Activated CD4-positive, alpha-beta memory T cell treated with anti-CD3 and anti-CD28 coated beads, Interleukin-2, amount 10 ng/mL, durations not matched to agents 7 days and 5 days (primary cell): ENCODE measurements at regions not wholly inside any gene's neighbourhood (a gene's known extent, or its start where the extent isn't known, plus 50 kb on each side); places are given as distances from the start of the nearest gene placed in this dataset.
"Not testable (repeated sequence)": the region's sequence is repeated elsewhere in the genome, so short reads cannot be mapped to it uniquely, and the experiment has no call there.

ENCODE experiments used
- CTCF ChIA-PET: fragments of 350-600 bp; sonication (Branson Sonifier 250); formaldehyde crosslinking; loops from one replicate; lab custom pipeline; 2021; ENCODE audit warnings: antibody characterized with exemption, inconsistent platforms; lab: Charles Lee
- POLR2A ChIA-PET: fragments of 350-600 bp; sonication (Branson Sonifier 250); formaldehyde crosslinking; loops from one replicate; lab custom pipeline; 2021; ENCODE audit warnings: antibody characterized with exemption; lab: Charles Lee
- DNase-seq: peaks from one replicate; pipeline ENCODE4 v3.0.0-alpha.2; 2020
- H3K27ac Mint-ChIP-seq: one replicate; pipeline ENCODE4 v1.8.0; 2021; ENCODE audit warnings: mild to moderate bottlenecking, mixed read lengths
- H3K27me3 Mint-ChIP-seq: one replicate; pipeline ENCODE4 v1.8.0; 2021; ENCODE audit warnings: mixed read lengths
- H3K36me3 Mint-ChIP-seq: one replicate; pipeline ENCODE4 v1.8.0; 2021; ENCODE audit warnings: low read depth, mixed read lengths
- H3K4me1 Mint-ChIP-seq: one replicate; pipeline ENCODE4 v1.8.0; 2021; ENCODE audit warnings: mixed read lengths
- H3K4me3 Mint-ChIP-seq: one replicate; pipeline ENCODE4 v1.8.0; 2021; ENCODE audit warnings: mild to moderate bottlenecking, mixed read lengths
- H3K9me3 Mint-ChIP-seq: one replicate; pipeline ENCODE4 v1.8.0; 2021; ENCODE audit warnings: mixed read lengths

DNA sequence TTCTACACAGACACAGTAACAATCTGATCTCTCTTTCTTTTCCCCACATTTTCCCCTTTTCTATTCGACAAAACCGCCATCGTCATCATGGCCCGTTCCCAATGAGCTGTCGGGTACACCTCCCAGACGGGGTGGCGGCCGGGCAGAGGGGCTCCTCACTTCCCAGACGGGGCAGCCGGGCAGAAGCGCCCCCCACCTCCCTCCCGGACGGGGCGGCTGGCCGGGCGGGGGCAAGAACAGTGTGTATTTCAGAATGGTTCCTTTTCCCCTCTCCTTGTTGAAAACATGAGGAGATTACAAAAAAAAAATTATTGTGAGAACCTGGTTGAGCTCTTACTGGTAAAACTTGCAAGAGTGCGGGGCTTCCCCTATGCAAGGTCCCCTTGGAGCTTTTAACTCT lies 178.0 kb upstream of the GALNT15 start:
- H3K27me3 Mint-ChIP-seq, H3K36me3 Mint-ChIP-seq, H3K4me1 Mint-ChIP-seq, POLR2A ChIA-PET, H3K4me3 Mint-ChIP-seq, H3K27ac Mint-ChIP-seq, DNase-seq, H3K9me3 Mint-ChIP-seq: not testable (repeated sequence)
- CTCF ChIA-PET, result interaction anchor here (1.3 kb wide), 1 partner anchor 10 kb away, joined by 3 read pairs; no protein-coding TSS in a partner anchor

DNA sequence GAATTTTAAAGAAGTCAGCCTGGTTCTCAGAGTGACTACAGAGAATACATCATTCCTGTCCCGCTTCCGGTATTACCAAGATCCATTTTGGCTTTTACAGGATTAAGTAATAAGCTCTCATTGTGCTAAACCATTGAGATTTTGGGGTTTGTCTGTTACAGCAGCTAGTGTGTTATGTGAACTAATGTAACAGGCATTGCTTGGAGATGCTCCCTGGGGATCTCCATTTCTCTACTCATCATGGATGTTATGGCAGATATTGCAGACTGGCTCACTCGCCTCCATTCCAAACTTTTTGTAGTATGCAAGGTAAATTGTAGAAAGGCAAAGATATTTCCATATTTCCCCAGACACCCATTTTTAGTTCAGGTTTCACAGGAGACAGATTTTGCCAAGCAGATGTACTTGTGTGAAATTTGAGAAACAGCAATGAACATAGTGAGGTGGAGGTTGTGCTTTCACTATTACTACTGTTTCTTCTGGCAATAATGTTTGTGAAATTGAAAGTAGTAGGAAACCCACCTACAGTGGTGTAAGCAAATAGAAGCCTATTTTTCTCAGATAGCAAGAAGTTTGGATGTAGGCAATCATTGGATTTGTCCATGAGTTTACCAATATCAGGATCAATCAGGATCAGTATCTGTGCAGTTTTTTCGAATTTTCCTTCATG lies 177.1 kb upstream of the GALNT15 start:
- Mint-ChIP-seq H3K27me3 (peaks cover 1% of the 10 kb centered on the region), H3K36me3 (no peaks in the 10 kb centered on the region), H3K9me3 (peaks cover 4% of the 10 kb centered on the region), H3K4me3 (no peak overlapping the region), H3K4me1 (peaks cover 3% of the 10 kb centered on the region), H3K27ac (no peak overlapping the region)
- no peak for DNase-seq
- ChIA-PET CTCF (interaction anchor here (1.3 kb wide), 1 partner anchor 9 kb away, joined by 3 read pairs; no protein-coding TSS in a partner anchor), POLR2A (no interaction called here)

DNA sequence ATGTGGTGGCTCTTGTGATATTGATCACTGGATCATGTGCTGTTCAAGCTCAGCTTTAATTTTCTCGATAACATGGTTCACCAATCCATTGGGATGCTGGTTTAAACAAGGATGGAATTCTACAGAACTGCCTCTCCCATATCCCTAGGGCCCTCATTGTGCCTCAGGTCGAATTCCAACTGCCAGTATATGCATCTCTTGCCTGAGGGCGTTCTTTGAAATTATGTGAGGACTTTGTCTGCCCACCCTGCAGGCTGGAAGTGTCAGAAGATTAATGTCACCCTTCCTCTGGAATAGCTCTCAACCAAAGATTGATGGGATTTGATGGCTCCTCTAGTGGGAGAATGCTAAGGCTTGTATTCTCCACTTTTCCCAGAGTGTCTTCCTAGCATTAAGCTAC lies 175.6 kb upstream of the GALNT15 start:
- Mint-ChIP-seq H3K27me3 (no peaks in the 10 kb centered on the region), H3K27ac (no peak overlapping the region), H3K9me3 (peaks cover 4% of the 10 kb centered on the region), H3K4me1 (peaks cover 3% of the 10 kb centered on the region), H3K36me3 (no peaks in the 10 kb centered on the region), H3K4me3 (no peak overlapping the region)
- DNase-seq, result no peak
- ChIA-PET CTCF (no interaction called here), POLR2A (no interaction called here)

DNA sequence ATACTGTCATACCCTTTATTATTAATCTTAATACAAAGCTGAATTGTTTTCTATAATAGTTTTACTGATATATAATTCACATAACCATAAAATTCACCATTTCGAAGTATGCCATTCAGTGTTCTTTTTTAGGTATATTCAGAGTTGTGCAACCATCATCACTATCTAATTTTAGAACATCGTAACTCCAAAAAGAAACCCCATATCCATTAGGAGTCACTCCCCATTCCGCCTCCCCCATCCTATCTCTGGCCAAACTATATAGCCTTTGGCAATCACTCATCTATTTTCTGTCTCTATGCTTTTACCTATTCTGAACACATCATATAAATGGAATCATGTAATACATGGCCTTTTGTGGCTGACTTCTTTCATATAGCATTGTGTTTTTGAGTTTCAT lies 169.7 kb upstream of the GALNT15 start:
- DNase-seq, result no peak
- Mint-ChIP-seq H3K27me3 (peaks cover 2% of the 10 kb centered on the region), H3K36me3 (no peaks in the 10 kb centered on the region), H3K9me3 (peaks cover 9% of the 10 kb centered on the region), H3K27ac (no peak overlapping the region), H3K4me1 (no peaks in the 10 kb centered on the region), H3K4me3 (no peak overlapping the region)
- POLR2A ChIA-PET, result no interaction called here
- CTCF ChIA-PET, result no interaction called here

DNA sequence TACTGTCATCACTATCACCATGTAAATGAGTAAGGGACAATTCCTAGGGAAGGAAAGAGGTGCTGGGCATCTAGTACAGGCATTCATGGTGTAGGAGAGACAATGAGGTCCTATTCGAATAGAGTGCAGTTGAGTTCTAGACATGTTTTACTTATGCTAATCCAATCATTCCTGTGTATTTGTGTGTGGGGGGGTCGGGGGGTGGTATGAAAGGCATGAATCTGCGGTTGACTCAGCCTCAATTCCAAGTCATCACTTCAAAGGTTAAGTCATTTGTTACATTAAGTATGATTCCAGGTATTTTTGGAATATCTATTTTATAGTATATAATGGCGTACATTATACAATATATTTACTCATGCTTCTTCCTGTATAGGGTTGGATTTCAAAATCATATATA lies 163.1 kb upstream of the GALNT15 start:
- ChIA-PET CTCF (no interaction called here), POLR2A (no interaction called here)
- no peaks in the 10 kb centered on the region for H3K36me3 Mint-ChIP-seq
- H3K9me3 Mint-ChIP-seq, result peaks cover 5% of the 10 kb centered on the region
- H3K4me1 Mint-ChIP-seq, result no peaks in the 10 kb centered on the region
- H3K27ac Mint-ChIP-seq, result no peak overlapping the region
- H3K4me3 Mint-ChIP-seq, result no peak overlapping the region
- DNase-seq, result no peak
- no peaks in the 10 kb centered on the region for H3K27me3 Mint-ChIP-seq

DNA sequence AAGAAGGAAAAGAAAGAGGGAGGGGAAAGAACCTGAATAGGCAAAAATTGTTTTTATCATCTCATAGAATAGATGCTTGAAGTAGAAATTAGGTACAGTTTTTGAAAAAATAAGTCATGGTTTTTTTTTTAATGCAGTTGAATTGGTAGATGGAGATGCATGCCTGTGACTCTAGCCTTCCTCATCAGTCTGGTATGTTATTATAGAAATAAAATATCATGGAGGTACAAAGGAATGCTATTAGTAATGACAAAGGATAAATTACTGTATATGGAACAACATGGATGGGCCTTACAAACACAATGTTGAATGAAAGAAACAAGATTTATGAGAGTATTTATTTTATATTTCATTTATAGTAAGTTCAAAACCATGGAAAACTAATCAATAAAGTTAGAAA lies 162.4 kb upstream of the GALNT15 start:
- CTCF ChIA-PET, result no interaction called here

DNA sequence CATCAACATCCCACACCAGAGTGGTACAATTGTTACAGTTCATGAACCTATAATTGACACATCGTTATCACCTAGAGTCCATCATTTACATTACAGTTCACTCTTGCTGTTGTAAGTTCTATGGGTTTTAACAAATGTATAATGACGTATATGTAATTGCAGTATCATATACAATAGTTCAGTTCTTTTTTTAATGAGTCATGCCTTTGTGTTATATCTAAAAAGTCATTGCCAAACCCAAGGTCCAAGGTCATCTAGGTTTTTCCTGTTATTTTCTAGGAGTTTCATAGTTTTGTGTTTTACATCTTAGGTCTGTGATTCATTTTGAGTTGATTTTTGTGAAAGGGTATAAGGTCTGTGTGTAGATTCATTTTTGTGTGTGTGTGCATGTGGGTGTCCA lies 160.9 kb upstream of the GALNT15 start:
- Mint-ChIP-seq H3K4me1 (no peaks in the 10 kb centered on the region), H3K36me3 (no peaks in the 10 kb centered on the region), H3K9me3 (no peaks in the 10 kb centered on the region), H3K4me3 (no peak overlapping the region), H3K27me3 (no peaks in the 10 kb centered on the region), H3K27ac (no peak overlapping the region)
- ChIA-PET CTCF (no interaction called here), POLR2A (no interaction called here)
- DNase-seq, result no peak

More for the DNA sequence above, 162.4 kb upstream of the GALNT15 start:
- no peaks in the 10 kb centered on the region for H3K27me3 Mint-ChIP-seq
- no peaks in the 10 kb centered on the region for H3K4me1 Mint-ChIP-seq
- H3K4me3 Mint-ChIP-seq, result no peak overlapping the region
- no peak for DNase-seq
- no peaks in the 10 kb centered on the region for H3K36me3 Mint-ChIP-seq
- peaks cover 2% of the 10 kb centered on the region for H3K9me3 Mint-ChIP-seq
- POLR2A ChIA-PET, result no interaction called here
- H3K27ac Mint-ChIP-seq, result no peak overlapping the region

DNA sequence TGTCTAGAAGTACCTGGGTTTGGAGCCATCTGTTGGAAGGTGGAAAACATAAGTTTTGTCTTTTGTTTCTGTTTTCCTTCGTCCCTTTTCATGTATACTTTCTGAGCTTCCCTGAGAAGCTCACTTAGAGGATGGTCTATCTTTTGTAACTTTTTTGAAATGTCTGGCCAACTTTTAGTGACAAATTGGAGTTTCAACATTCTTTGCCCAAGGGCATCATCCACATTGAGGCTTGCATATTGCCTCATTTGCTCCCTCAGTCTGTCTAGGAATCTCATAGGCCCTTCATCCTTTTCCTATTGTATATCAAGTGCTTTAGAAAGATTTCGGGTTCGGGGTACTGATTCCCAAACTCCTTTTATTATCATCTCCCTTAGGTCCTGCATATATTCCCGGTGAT lies 152.7 kb upstream of the GALNT15 start:
- H3K27ac Mint-ChIP-seq, H3K36me3 Mint-ChIP-seq, H3K9me3 Mint-ChIP-seq, POLR2A ChIA-PET, CTCF ChIA-PET, DNase-seq, H3K4me1 Mint-ChIP-seq, H3K27me3 Mint-ChIP-seq, H3K4me3 Mint-ChIP-seq: not testable (repeated sequence)

DNA sequence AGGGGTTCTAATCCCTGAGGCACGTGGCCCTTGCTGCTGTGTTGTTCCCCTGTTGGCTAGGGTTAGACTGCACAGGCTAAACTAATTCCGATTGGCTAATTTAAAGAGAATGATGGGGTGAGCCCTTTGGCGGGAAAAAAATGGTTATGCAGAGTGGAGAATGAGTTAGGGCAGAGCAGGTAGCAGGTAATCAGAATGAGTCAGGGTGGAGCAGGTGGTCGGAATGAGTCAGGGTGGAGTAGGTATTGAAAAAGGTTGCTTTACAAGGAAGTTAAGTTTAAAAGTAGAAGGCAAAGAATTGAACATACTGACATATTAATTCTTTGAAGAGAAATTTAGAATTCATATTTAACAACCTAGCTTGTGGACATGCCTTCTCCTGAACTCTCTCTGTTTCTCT lies 150.6 kb upstream of the GALNT15 start:
- DNase-seq, H3K4me3 Mint-ChIP-seq, H3K27ac Mint-ChIP-seq, H3K36me3 Mint-ChIP-seq, H3K9me3 Mint-ChIP-seq, H3K4me1 Mint-ChIP-seq, CTCF ChIA-PET, POLR2A ChIA-PET: not testable (repeated sequence)
- peaks cover 15% of the 10 kb centered on the region for H3K27me3 Mint-ChIP-seq

DNA sequence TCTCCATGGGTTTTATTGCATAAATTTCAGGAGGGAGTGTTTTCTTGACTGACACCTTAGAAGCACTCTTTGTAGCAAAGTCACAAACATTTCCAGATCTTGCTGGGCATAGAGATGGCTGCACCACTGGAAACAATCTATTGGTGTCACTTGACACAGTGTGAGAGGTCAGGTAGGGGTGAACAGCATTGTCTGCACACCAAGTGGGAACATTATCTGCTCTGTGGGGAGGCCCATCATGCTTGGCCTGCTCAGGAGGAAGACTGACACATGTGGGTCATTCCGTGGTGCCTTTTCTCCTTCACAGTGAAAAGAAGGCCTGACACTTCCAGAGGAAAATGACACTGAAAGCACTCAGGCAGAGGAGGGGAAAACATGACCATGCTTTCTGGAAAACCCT lies 149.9 kb upstream of the GALNT15 start:
- Mint-ChIP-seq H3K9me3 (no peaks in the 10 kb centered on the region), H3K36me3 (no peaks in the 10 kb centered on the region), H3K4me1 (no peaks in the 10 kb centered on the region), H3K27me3 (peaks cover 15% of the 10 kb centered on the region), H3K4me3 (no peak overlapping the region), H3K27ac (no peak overlapping the region)
- ChIA-PET POLR2A (no interaction called here), CTCF (no interaction called here)
- DNase-seq, result no peak

DNA sequence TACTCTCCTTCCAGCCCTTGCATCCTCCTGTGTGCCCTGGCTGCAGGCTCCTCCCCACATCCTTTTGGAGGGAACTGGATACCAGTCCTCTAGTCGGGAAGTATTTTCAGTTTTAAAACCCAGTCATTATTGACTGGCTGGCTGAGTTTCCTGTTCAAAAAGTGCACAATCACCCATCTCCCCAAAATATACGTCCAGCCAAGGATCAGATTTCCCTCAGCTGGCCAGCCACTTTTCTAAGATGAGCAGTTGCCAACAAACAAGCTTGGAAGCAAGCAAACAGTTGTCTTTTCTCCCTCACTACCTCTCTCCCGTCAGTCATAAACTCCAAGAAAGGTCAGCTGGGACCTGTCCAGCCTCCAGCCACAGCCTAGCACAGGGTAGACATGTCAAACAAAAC lies 147.7 kb upstream of the GALNT15 start:
- Mint-ChIP-seq H3K36me3 (no peaks in the 10 kb centered on the region), H3K4me3 (no peak overlapping the region), H3K9me3 (no peaks in the 10 kb centered on the region), H3K4me1 (no peaks in the 10 kb centered on the region), H3K27me3 (peaks cover 15% of the 10 kb centered on the region), H3K27ac (no peak overlapping the region)
- ChIA-PET POLR2A (no interaction called here), CTCF (no interaction called here)
- no peak for DNase-seq

DNA sequence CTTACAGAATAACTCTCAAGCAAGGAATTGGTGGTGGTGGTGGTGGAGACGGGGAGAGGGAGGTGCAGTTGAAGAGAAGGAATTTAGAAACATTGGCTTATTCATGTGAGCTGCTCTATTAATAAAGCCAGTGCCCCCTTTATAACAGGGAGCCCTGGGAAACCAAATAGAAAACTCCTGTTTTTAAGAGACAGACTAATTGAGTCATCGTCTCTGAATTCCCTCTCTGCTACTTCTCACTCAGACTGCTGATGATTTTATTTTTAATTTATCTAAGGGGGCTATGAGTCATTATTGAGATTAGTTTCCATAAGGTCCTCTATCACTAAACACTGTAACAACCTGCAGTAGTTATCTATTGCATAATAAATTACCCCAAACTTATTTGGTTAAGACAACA lies 145.9 kb upstream of the GALNT15 start:
- Mint-ChIP-seq H3K36me3 (no peaks in the 10 kb centered on the region), H3K27me3 (peaks cover 13% of the 10 kb centered on the region), H3K9me3 (no peaks in the 10 kb centered on the region), H3K4me3 (no peak overlapping the region), H3K4me1 (no peaks in the 10 kb centered on the region), H3K27ac (no peak overlapping the region)
- CTCF ChIA-PET, result no interaction called here
- POLR2A ChIA-PET, result no interaction called here
- DNase-seq, result no peak

DNA sequence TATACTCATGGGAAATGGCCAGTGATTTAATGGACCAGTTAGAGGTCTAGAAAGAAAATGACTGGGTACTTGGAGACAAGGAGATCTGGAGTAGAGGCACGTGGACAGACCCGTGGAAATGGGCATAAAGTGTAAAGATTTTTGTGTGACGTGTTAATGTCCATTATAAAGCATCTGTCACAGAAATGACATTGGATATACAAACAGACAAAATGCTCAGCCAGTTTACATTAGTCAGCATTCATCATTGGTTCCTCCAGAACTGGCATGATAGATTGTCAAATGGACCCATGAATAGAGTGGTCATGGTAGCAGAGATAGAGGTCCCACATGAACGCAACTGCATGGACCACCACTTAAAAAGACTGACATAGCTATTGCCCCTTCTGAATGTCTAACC lies 144.1 kb upstream of the GALNT15 start:
- POLR2A ChIA-PET, result no interaction called here
- H3K27ac Mint-ChIP-seq, result no peak overlapping the region

DNA sequence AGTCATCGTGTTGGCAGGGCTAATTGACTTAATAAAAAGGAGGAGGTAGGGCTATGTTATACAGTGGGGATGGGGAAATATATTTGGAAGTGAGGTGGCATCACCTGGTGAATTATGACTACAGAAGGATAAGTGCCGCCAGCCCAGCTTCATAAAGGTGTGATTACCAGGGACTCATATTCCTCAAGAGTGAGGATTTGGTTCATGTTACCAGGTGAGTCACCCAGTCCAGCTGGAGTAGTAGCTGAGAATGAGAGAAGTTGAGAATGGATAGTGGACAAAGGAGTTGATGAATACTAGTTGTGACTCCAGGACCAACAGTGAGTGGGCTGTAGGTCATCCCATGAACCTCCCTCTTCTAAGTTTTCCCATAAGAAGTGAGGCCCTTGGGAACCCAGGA lies 143.0 kb upstream of the GALNT15 start:
- POLR2A ChIA-PET, result no interaction called here
- no peaks in the 10 kb centered on the region for H3K36me3 Mint-ChIP-seq

More for the DNA sequence above, 144.1 kb upstream of the GALNT15 start:
- Mint-ChIP-seq H3K4me3 (no peak overlapping the region), H3K4me1 (no peaks in the 10 kb centered on the region), H3K9me3 (no peaks in the 10 kb centered on the region), H3K36me3 (no peaks in the 10 kb centered on the region), H3K27me3 (peaks cover 14% of the 10 kb centered on the region)
- CTCF ChIA-PET, result no interaction called here
- DNase-seq, result no peak

More for the DNA sequence above, 143.0 kb upstream of the GALNT15 start:
- H3K27me3 Mint-ChIP-seq, result peaks cover 17% of the 10 kb centered on the region
- CTCF ChIA-PET, result no interaction called here
- no peak for DNase-seq
- H3K27ac Mint-ChIP-seq, result no peak overlapping the region
- H3K9me3 Mint-ChIP-seq, result no peaks in the 10 kb centered on the region
- H3K4me3 Mint-ChIP-seq, result no peak overlapping the region
- H3K4me1 Mint-ChIP-seq, result no peaks in the 10 kb centered on the region
